IMR-90 (cell line): ENCODE measurements at regions not wholly inside any gene's neighbourhood (a gene's known extent, or its start where the extent isn't known, plus 50 kb on each side); places are given as distances from the start of the nearest gene placed in this dataset.
"Not testable (repeated sequence)": the region's sequence is repeated elsewhere in the genome, so short reads cannot be mapped to it uniquely, and the experiment has no call there.

Experiments
- ATAC-seq: fragments of 200-7000 bp; cut with Tn5 transposase; 2 replicates; pipeline ENCODE4 v1.9.1; 2020; ENCODE audit warnings: low read depth, mild to moderate bottlenecking, moderate library complexity
- BruUV-seq: library from RNA; stranded (reverse); fragments of 400-500 nt; replicated peaks from 2 replicates; lab custom pipeline; 2021; lab: Mats Ljungman, UMichigan
- CTCF ChIA-PET: fragments of 300-600 bp; formaldehyde crosslinking; extraction: SDS; loops from one replicate; lab custom pipeline; 2021; ENCODE audit warnings: antibody characterized with exemption; lab: Yijun Ruan, JAX
- POLR2A ChIA-PET: fragments of 300-600 bp; sonication (Branson Sonifier 250); formaldehyde crosslinking; loops from one replicate; lab custom pipeline; 2022; ENCODE audit warnings: antibody characterized with exemption; ENCODE audit not compliant: unreplicated experiment; lab: Charles Lee
- DNase-seq: peaks from one replicate; pipeline ENCODE4 v3.0.0; 2013
- H2AFZ ChIP-seq: replicated peaks from 2 replicates; pipeline ENCODE3; 2013; ENCODE audit warnings: low read length, mild to moderate bottlenecking; ENCODE audit not compliant: poor library complexity
- H2AK5ac ChIP-seq: 2 replicates; pipeline ENCODE4 v1.6.1; 2013; ENCODE audit warnings: low read depth, low read length, inconsistent platforms
- H2AK9ac ChIP-seq: replicated peaks from 2 replicates; pipeline ENCODE3; 2013; ENCODE audit warnings: mild to moderate bottlenecking, low read depth, low read length, moderate library complexity; ENCODE audit not compliant: poor library complexity
- H2BK120ac ChIP-seq: 2 replicates; pipeline ENCODE4 v1.6.1; 2013; ENCODE audit warnings: low read depth, low read length, inconsistent platforms
- H2BK15ac ChIP-seq: 3 replicates; pipeline ENCODE4 v1.6.1; 2013; ENCODE audit warnings: low read depth, low read length, inconsistent platforms
- H2BK20ac ChIP-seq: 2 replicates; pipeline ENCODE4 v1.6.1; 2013; ENCODE audit warnings: low read depth, mild to moderate bottlenecking, inconsistent platforms, low read length, moderate library complexity
- H2BK5ac ChIP-seq: 2 replicates; pipeline ENCODE4 v1.6.1; 2013; ENCODE audit warnings: mild to moderate bottlenecking, low read depth, low read length, inconsistent platforms; ENCODE audit not compliant: poor library complexity, severe bottlenecking
- H3K14ac ChIP-seq: replicated peaks from 2 replicates; pipeline ENCODE4 v1.6.1; 2013; ENCODE audit warnings: low read depth, low read length, inconsistent platforms
- H3K18ac ChIP-seq: 2 replicates; pipeline ENCODE4 v1.6.1; 2013; ENCODE audit warnings: low read depth, low read length, control low read depth
- H3K23ac ChIP-seq: 2 replicates; pipeline ENCODE4 v1.6.1; 2013; ENCODE audit warnings: low read depth, low read length, inconsistent platforms
- H3K27ac ChIP-seq: 2 replicates; pipeline ENCODE4 v1.5.1; 2013; ENCODE audit warnings: mild to moderate bottlenecking, control low read depth, low read length; ENCODE audit not compliant: insufficient read depth
- H3K27me3 ChIP-seq: 2 replicates; pipeline ENCODE4 v1.6.1; 2013; ENCODE audit warnings: low read length; ENCODE audit not compliant: control insufficient read depth, insufficient read depth
- H3K36me3 ChIP-seq: 2 replicates; pipeline ENCODE4 v1.6.1; 2013; ENCODE audit warnings: low read length, mixed read lengths; ENCODE audit not compliant: control insufficient read depth, insufficient read depth
- H3K4ac ChIP-seq: 2 replicates; pipeline ENCODE4 v1.6.1; 2013; ENCODE audit warnings: low read depth, low read length, inconsistent platforms
- H3K4me1 ChIP-seq: 2 replicates; pipeline ENCODE4 v1.6.1; 2013; ENCODE audit warnings: low read length, mixed read lengths; ENCODE audit not compliant: control insufficient read depth, insufficient read depth
- H3K4me2 ChIP-seq: 2 replicates; pipeline ENCODE4 v1.6.1; 2013; ENCODE audit warnings: low read depth, mild to moderate bottlenecking, control low read depth, low read length, moderate library complexity
- H3K4me3 ChIP-seq: 2 replicates; pipeline ENCODE4 v1.5.1; 2013; ENCODE audit warnings: low read depth, mild to moderate bottlenecking, control low read depth, low read length, moderate library complexity; ENCODE audit not compliant: insufficient read depth
- H3K56ac ChIP-seq: 2 replicates; pipeline ENCODE4 v1.6.1; 2013; ENCODE audit warnings: low read length, inconsistent platforms; ENCODE audit not compliant: insufficient read depth; ENCODE audit errors: extremely low read depth
- H3K79me1 ChIP-seq, 2 experiments: 2 replicates each; pipeline ENCODE4 v1.6.1; 2013; ENCODE audit warnings: low read length in 2 of 2, inconsistent platforms in 1 of 2, low read depth in 1 of 2
- H3K9ac ChIP-seq: 2 replicates; pipeline ENCODE4 v1.6.1; 2013; ENCODE audit warnings: low read depth, low read length, control low read depth
- H3K9me1 ChIP-seq: 2 replicates; pipeline ENCODE4 v1.6.1; 2013; ENCODE audit warnings: low read length, inconsistent platforms; ENCODE audit not compliant: insufficient read depth
- H3K9me3 ChIP-seq: 2 replicates; pipeline ENCODE4 v1.6.1; 2013; ENCODE audit warnings: low read length; ENCODE audit not compliant: control insufficient read depth, insufficient read depth
- H4K20me1 ChIP-seq: 2 replicates; pipeline ENCODE4 v1.6.1; 2013; ENCODE audit warnings: low read length, inconsistent platforms; ENCODE audit not compliant: insufficient read depth
- H4K5ac ChIP-seq: 2 replicates; pipeline ENCODE4 v1.6.1; 2013; ENCODE audit warnings: mild to moderate bottlenecking, low read depth, low read length, control low read depth
- H4K8ac ChIP-seq, 2 experiments: 2 replicates each; pipeline ENCODE4 v1.6.1; 2013; ENCODE audit warnings: low read depth in 2 of 2, low read length in 2 of 2, control low read depth in 1 of 2, inconsistent platforms in 1 of 2
- H4K91ac ChIP-seq: 2 replicates; pipeline ENCODE4 v1.6.1; 2013; ENCODE audit warnings: low read depth, low read length, inconsistent platforms; ENCODE audit not compliant: insufficient read depth
- whole genome bisulfite sequencing, 2 experiments: methylation state at CpG; one replicate each; pipeline versions ENCODE4 v1.1.5 to v1.1.7; 2013; ENCODE audit warnings: missing lambda C conversion rate in 2 of 2; ENCODE audit not compliant: insufficient read length in 1 of 2; ENCODE audit errors: extremely low coverage in 2 of 2; 5-methylcytosine and 5-hydroxymethylcytosine counted together
- dilution Hi-C: fragments of 300-500 bp; cut with HindIII; formaldehyde crosslinking; loops from one replicate; pipeline ENCODE4 v1.14.3; 2018; ENCODE audit warnings: low sequenced_read_pairs; ENCODE audit not compliant: unreplicated experiment
- in situ Hi-C: fragments of 300-500 bp; cut with MboI; formaldehyde crosslinking; loops from 3 replicates; pipeline ENCODE4 v1.14.3; 2019; ENCODE audit warnings: low sequenced_read_pairs, inconsistent platforms, mixed read lengths
- intact Hi-C: fragments of 100-400 bp; cut with micrococcal nuclease; formaldehyde crosslinking; loops from 2 replicates; pipeline ENCODE4 v1.10.0; 2022

- H3K9me1 ChIP-seq, H2BK5ac ChIP-seq, BruUV-seq, intact Hi-C loops, POLR2A ChIA-PET, H4K20me1 ChIP-seq, H3K4me3 ChIP-seq, H3K9me3 ChIP-seq, H3K79me1 ChIP-seq, H2AK5ac ChIP-seq, H3K27me3 ChIP-seq, H4K91ac ChIP-seq, H3K23ac ChIP-seq, ATAC-seq, dilution Hi-C loops, H3K36me3 ChIP-seq, H3K56ac ChIP-seq, DNase-seq, H3K27ac ChIP-seq, H3K9ac ChIP-seq, H3K4me1 ChIP-seq, H2BK20ac ChIP-seq, H3K4ac ChIP-seq, in situ Hi-C loops, H2BK120ac ChIP-seq, H4K8ac ChIP-seq, CTCF ChIA-PET, H3K18ac ChIP-seq, H2BK15ac ChIP-seq, H4K5ac ChIP-seq, H3K4me2 ChIP-seq, H3K14ac ChIP-seq, H2AK9ac ChIP-seq, H2AFZ ChIP-seq: not testable (repeated sequence)
- WGBS, 2 experiments, result no CpG with 5 or more reads among the region's 46 CpGs
Measured at GRCh38 chr1:187703138-187704130, 874.7 kb downstream of the PLA2G4A start.
